ENCODE measurements at regions not wholly inside any gene's neighbourhood (a gene's known extent, or its start where the extent isn't known, plus 50 kb on each side); places are given as distances from the start of the nearest gene placed in this dataset.
A peak's percentile ranks its signal among the peaks of the same experiment; 100 is the strongest.

GRCh38 chr2:211077216-211077767 lies 520.9 kb downstream of the CPS1 start:
- Histone ChIP-seq H3K4me3 (ENCODE audit: low read length) (no peak overlapping the region), H3K4me1 (ENCODE audit: insufficient read depth, low read length) (no peaks in the 10 kb centered on the region), H3K27ac (ENCODE audit: low read depth in 1 of 2, low read length in 2 of 2) (no peak overlapping the region), H3K36me3 (ENCODE audit: insufficient read depth, low read length) (no peaks in the 10 kb centered on the region), H3K27me3 (ENCODE audit: control insufficient read depth in 1 of 2, insufficient read depth in 2 of 2, low read length in 2 of 2) (no peaks in the 10 kb centered on the region), H3K9me3 (ENCODE audit: control insufficient read depth in 1 of 2, insufficient read depth in 1 of 2, low read length in 2 of 2) (peaks cover 0 to 3% of the 10 kb centered on the region in 2 experiments)
- ATAC-seq (ENCODE audit: poor library complexity): no peak
- no peak overlapping the region for H3K4me3 Mint-ChIP-seq
- intact Hi-C loops (cut with DNase I, micrococcal nuclease): no loop called here
- TF ChIP-seq, protein P1, sequence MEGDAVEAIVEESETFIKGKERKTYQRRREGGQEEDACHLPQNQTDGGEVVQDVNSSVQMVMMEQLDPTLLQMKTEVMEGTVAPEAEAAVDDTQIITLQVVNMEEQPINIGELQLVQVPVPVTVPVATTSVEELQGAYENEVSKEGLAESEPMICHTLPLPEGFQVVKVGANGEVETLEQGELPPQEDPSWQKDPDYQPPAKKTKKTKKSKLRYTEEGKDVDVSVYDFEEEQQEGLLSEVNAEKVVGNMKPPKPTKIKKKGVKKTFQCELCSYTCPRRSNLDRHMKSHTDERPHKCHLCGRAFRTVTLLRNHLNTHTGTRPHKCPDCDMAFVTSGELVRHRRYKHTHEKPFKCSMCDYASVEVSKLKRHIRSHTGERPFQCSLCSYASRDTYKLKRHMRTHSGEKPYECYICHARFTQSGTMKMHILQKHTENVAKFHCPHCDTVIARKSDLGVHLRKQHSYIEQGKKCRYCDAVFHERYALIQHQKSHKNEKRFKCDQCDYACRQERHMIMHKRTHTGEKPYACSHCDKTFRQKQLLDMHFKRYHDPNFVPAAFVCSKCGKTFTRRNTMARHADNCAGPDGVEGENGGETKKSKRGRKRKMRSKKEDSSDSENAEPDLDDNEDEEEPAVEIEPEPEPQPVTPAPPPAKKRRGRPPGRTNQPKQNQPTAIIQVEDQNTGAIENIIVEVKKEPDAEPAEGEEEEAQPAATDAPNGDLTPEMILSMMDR (IDR thresholded peaks at IDR 0.05): no peak
- no peak overlapping the region for H3K27ac Mint-ChIP-seq
- CTCF ChIA-PET: no interaction called here
- H3K9me3 Mint-ChIP-seq: no peaks in the 10 kb centered on the region
- no peak for DNase-seq
- H3K36me3 Mint-ChIP-seq (ENCODE audit: low read depth): no peaks in the 10 kb centered on the region
- no peaks in the 10 kb centered on the region for H3K27me3 Mint-ChIP-seq
- no peaks in the 10 kb centered on the region for H3K4me1 Mint-ChIP-seq (ENCODE audit: low read depth)
- POLR2A ChIA-PET: no interaction called here

GRCh38 chr2:211084352-211084751 lies 528.0 kb downstream of the CPS1 start:
- H3K4me3 Mint-ChIP-seq: no peak overlapping the region
- POLR2A ChIA-PET: no interaction called here
- CTCF ChIA-PET: no interaction called here

GRCh38 chr2:211085056-211085680 lies 528.8 kb downstream of the CPS1 start:
- H3K9me3 Mint-ChIP-seq: no peaks in the 10 kb centered on the region
- no peaks in the 10 kb centered on the region for H3K4me1 ChIP-seq (ENCODE audit: insufficient read depth, low read length)
- H3K36me3 Mint-ChIP-seq (ENCODE audit: low read depth): no peaks in the 10 kb centered on the region
- no peak overlapping the region for H3K27ac ChIP-seq (ENCODE audit: low read depth in 1 of 2, low read length in 2 of 2)
- no peaks in the 10 kb centered on the region for H3K36me3 ChIP-seq (ENCODE audit: insufficient read depth, low read length)
- CTCF ChIA-PET: no interaction called here
- no peak overlapping the region for H3K4me3 ChIP-seq (ENCODE audit: low read length)
- no peaks in the 10 kb centered on the region for H3K4me1 Mint-ChIP-seq (ENCODE audit: low read depth)
- intact Hi-C loops (cut with DNase I, micrococcal nuclease): loop anchor here in 1 of 2 experiments (5.0 kb wide), 1 partner anchor 1482 kb away; no protein-coding TSS in a partner anchor
- POLR2A ChIA-PET: no interaction called here
- H3K4me3 Mint-ChIP-seq: no peak overlapping the region
- no peak for ATAC-seq (ENCODE audit: poor library complexity)
- peak in 2 of 14 experiments; percentile 3 to 7 for DNase-seq
- TF ChIP-seq, protein P1 (IDR thresholded peaks at IDR 0.05): peak; percentile 38
- no peaks in the 10 kb centered on the region for H3K9me3 ChIP-seq (ENCODE audit: control insufficient read depth in 1 of 2, insufficient read depth in 1 of 2, low read length in 2 of 2)
- no peak overlapping the region for H3K27ac Mint-ChIP-seq
- no peaks in the 10 kb centered on the region for H3K27me3 ChIP-seq (ENCODE audit: control insufficient read depth in 1 of 2, insufficient read depth in 2 of 2, low read length in 2 of 2)
- no peaks in the 10 kb centered on the region for H3K27me3 Mint-ChIP-seq

More at GRCh38 chr2:211084352-211084751, 528.0 kb downstream of the CPS1 start:
- no peak overlapping the region for H3K27ac ChIP-seq (ENCODE audit: low read depth in 1 of 2, low read length in 2 of 2)
- Mint-ChIP-seq H3K27me3 (no peaks in the 10 kb centered on the region), H3K4me1 (ENCODE audit: low read depth) (no peaks in the 10 kb centered on the region), H3K36me3 (ENCODE audit: low read depth) (no peaks in the 10 kb centered on the region), H3K27ac (no peak overlapping the region), H3K9me3 (no peaks in the 10 kb centered on the region)
- no peaks in the 10 kb centered on the region for H3K4me1 ChIP-seq (ENCODE audit: insufficient read depth, low read length)
- H3K9me3 ChIP-seq (ENCODE audit: control insufficient read depth in 1 of 2, insufficient read depth in 1 of 2, low read length in 2 of 2): no peaks in the 10 kb centered on the region
- H3K36me3 ChIP-seq (ENCODE audit: insufficient read depth, low read length): no peaks in the 10 kb centered on the region
- intact Hi-C loops (cut with DNase I, micrococcal nuclease): no loop called here
- H3K4me3 ChIP-seq (ENCODE audit: low read length): no peak overlapping the region
- TF ChIP-seq, protein P1 (IDR thresholded peaks at IDR 0.05): no peak
- ATAC-seq (ENCODE audit: poor library complexity): no peak
- no peak for DNase-seq
- H3K27me3 ChIP-seq (ENCODE audit: control insufficient read depth in 1 of 2, insufficient read depth in 2 of 2, low read length in 2 of 2): no peaks in the 10 kb centered on the region

All from CD4-positive, alpha-beta T cell (primary cell).